Neural progenitor cell (in vitro differentiated cells): ENCODE measurements at regions not wholly inside any gene's neighbourhood (a gene's known extent, or its start where the extent isn't known, plus 50 kb on each side); places are given as distances from the start of the nearest gene placed in this dataset.

ENCODE experiments used
- CTCF ChIP-seq: fragments of 200-600 bp; sonication (generic); IDR thresholded peaks from 2 replicates; pipeline ENCODE4 v1.5.1; 2017; ENCODE audit warnings: antibody characterized with exemption, mild to moderate bottlenecking
- EZH2 ChIP-seq: fragments of 200-600 bp; sonication (generic); IDR thresholded peaks from 2 replicates; pipeline ENCODE4 v1.6.1; 2017; ENCODE audit warnings: antibody characterized with exemption, mild to moderate bottlenecking, moderate library complexity

GRCh38 chr15:38149315-38149714 lies 103.3 kb upstream of the SPRED1 start:
- TF ChIP-seq CTCF (no peak), EZH2 (no peak)
